KG1 (cell line): ENCODE measurements at regions not wholly inside any gene's neighbourhood (a gene's known extent, or its start where the extent isn't known, plus 50 kb on each side); places are given as distances from the start of the nearest gene placed in this dataset.
"Not testable (repeated sequence)": the region's sequence is repeated elsewhere in the genome, so short reads cannot be mapped to it uniquely, and the experiment has no call there.

Experiments
- DNase-seq: peaks from one replicate; lab custom pipeline; 2025; lab: John Stamatoyannopoulos, UW

GRCh38 chr14:83709116-83709515 is 1820.8 kb upstream of the FLRT2 start:
- no peak for DNase-seq

GRCh38 chr14:83711046-83711445 is 1818.9 kb upstream of the FLRT2 start:
- no peak for DNase-seq

- DNase-seq = no peak
Measured at GRCh38 chr14:83712418-83713129, 1817.4 kb upstream of the FLRT2 start.

DNA sequence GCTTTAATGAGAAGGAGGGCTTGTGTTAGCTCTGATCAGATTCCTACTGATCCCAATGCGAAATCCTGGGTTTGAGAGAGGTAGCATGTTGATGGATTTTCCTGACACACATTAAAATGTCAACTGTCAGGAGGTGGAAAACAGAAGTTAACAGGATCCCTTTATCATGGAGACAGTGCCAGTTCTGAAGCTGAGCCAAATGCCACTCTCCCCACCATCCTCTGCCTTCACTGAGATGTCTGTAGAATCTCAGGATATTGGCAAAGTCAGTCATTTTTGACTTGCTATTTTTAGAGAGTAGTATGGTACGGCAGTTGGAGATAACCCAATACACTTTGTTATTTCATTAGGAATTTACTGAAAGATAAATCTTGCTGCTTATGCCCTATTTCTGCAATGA is 1816.2 kb upstream of the FLRT2 start:
- DNase-seq = no peak

- DNase-seq = no peak
Measured at GRCh38 chr14:83714151-83714550, 1815.8 kb upstream of the FLRT2 start.

DNA sequence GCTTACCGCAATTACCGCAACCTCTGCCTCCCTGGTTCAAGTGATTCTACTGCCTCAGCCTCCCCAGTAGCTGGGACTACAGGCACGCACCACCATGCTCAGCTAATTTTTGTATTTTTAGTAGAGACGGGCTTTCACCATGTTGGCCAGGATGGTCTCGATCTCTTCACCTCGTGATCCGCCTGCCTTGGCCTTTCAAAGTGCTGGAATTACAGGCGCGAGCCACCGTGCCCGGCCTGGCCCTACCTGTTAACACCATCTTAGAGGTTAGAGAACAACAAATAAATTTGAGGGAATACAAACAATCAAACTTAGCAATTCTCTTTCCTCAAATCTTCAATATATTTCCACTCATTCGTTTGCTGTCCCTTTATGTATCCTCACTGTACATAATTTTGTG is 1810.5 kb upstream of the FLRT2 start:
- not testable (repeated sequence) for DNase-seq

GRCh38 chr14:83733670-83734069 is 1796.3 kb upstream of the FLRT2 start:
- DNase-seq = no peak

- DNase-seq = no peak
Measured at GRCh38 chr14:83734431-83734830, 1795.5 kb upstream of the FLRT2 start.

GRCh38 chr14:83741269-83741668 is 1788.7 kb upstream of the FLRT2 start:
- no peak for DNase-seq

- no peak for DNase-seq
Measured at GRCh38 chr14:83744224-83744623, 1785.7 kb upstream of the FLRT2 start.

DNA sequence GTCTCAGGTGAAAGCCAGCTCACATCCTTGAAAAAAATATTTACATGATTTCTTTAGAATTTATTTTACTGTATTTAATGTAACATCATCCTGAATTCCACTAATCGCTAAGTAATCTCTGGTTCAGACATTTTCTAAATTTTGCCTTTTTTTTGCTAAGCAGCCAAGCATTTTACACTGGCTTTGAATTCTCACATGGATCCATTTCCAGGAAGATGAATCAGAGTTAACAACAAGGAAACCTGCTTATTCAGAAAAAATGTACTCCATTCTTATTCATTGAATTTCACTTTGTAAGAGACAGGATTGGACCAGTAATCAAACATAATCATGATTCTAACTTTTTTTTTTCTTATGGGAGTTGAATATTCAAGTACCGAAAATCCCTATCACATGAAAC is 1785.1 kb upstream of the FLRT2 start:
- DNase-seq = no peak

DNA sequence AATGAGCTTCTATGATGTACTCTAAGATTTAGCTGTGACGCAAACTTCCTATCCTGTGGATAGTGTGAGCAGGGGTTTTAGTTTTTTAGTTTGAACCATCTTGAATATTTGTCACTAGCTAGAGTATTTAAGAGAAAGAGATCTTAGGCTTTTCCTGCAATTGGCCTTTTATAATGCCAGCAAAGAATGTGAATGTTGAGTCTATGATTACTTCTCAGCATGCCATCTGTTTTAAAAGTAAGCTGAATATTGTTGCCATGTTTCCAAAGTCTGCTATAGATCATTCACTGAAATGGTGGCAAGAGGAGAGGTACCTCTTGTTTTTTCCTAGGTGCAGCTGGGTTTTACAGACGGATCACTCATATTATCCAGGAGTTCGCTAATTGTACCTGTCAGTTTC is 1783.6 kb upstream of the FLRT2 start:
- no peak for DNase-seq

- no peak for DNase-seq
Measured at GRCh38 chr14:83757916-83758315, 1772.0 kb upstream of the FLRT2 start.

DNA sequence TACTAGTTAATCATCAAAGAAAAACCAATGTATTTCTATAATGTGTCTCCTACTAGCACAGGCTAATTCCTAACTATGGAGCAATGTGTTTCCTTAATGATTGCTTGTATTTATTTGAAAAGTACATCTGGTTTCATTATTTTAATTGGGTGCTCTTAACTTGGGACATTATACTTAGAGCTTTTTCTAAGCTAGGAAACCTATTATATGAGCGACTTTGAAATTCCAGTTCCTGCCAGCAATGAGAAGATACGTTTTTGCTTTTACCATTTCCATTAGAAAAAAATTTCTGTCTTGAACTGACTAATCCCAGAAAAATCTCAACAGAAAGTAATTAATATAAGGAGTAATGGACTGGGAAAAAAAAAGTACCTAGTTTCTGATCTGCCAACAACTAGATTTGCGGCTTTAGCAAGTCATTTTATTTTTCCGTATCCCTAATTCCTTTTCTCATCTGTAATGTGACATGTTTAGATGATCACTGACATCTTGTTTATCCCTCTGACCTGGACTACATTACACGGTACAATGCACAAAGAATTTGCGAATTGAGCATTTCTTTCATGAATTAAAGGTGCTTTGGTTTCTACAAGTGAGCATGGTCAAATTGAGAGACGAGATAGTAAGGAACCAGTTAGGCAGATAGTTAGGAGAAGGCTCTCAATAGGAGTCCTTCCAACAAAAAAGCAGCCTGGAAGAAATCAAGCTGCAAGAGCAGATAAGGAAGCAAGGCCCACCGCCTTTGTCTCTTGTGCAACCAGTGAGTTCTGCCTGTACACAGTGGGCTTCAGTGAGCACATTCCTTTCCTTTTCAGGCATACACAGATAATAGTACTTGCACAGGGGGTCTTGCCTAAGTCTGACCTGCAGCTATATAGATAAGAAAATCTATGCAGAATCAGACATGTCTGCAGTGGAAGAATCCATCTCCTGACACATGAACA is 1765.0 kb upstream of the FLRT2 start:
- no peak for DNase-seq

GRCh38 chr14:83777516-83777915 is 1752.4 kb upstream of the FLRT2 start:
- no peak for DNase-seq

DNA sequence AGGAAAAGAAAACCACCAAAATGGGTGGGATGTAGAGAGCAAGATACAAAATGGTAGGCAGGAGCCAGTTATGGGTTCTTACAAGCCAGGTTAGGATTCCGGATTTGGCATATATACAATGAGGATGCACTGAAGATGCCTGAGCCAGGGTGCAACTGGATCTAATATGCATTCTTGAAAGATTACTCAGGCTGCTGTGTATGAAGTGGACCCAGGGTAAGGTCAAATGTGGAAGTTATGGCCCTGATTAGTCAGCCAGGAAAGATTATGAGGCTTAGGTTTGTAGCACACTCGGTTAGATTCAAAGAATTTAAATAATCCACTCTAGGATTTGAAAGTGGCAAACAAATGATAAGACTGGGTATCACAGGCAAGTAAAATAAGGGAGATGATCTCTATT is 1750.7 kb upstream of the FLRT2 start:
- DNase-seq = no peak

GRCh38 chr14:83780321-83780720 is 1749.6 kb upstream of the FLRT2 start:
- no peak for DNase-seq

DNA sequence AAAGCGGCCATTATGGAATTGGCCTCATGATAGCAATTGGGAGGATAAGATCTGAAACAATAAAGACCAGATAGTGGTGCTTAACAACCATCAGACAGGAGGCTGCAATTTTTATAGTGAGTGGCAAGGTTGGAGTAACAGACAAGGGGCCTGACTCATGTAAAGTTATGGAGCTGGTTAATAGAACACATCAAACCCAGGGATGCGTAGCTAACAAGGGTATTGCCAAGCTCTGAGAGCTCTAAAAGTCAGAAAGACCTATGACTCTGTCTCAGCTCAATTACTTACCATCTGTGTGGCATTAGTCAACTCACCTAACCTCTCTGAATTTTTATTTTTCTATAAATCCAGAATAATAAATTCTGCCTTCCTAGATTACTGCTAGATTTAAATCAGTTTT is 1731.5 kb upstream of the FLRT2 start:
- DNase-seq = no peak

GRCh38 chr14:83799233-83799632 is 1730.7 kb upstream of the FLRT2 start:
- DNase-seq = no peak

DNA sequence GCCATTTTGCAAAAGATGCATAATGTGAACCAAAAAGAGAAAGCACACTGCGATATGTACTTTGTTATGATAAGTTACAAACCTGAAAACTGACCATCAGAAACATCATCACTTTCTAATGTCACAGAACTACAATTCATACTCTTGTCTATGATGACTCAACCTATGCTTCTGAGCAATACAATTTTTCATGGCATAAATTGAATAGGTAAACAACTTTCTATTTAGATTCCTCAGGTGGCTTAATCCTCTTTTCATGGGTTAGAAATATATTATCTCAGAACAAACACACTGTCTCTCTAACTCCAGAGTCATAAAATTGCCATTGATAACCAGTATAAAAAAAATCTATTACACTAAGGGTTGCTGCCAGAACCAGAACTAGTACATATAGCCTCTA is 1715.0 kb upstream of the FLRT2 start:
- DNase-seq = no peak

- no peak for DNase-seq
Measured at GRCh38 chr14:83816761-83817160, 1713.2 kb upstream of the FLRT2 start.

DNA sequence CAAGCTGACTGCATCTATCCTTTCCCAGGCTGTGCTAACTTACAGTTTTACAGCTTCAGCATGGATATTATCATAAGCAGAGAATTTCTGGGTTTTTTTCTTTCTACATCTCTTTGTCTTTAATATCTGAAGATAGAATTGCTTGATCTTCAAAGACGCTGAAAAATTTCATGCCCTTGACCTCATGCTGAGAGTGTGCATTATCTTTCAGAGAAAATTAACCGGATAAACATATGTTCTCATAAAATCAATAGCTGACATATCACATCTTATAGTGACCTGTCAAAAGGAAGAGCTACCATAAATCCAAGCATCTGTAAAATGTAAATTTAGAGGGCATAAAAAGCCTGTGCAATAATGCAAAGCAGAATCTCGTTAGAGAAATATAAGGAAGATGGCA is 1704.1 kb upstream of the FLRT2 start:
- no peak for DNase-seq

DNA sequence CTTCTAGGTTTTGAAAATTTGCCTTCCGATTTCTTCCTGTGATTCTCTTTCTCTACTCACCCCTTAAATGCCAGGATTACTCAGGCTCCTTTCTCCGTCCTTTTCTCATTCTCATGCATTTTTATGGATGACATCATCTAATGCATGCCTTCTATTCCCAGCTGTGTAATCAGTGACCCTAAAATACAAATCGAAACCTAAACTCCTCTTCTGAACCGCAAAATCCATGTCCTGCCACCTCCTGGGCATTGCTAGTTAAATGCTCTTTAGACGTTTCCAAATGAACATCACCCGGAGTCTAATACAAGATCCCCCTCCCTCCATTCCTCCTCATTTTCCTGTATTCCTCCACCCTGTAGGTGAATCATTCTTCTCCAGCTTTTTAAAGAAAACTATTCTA is 1703.1 kb upstream of the FLRT2 start:
- no peak for DNase-seq
